Endothelial cell of umbilical vein (primary cell): ENCODE measurements at regions not wholly inside any gene's neighbourhood (a gene's known extent, or its start where the extent isn't known, plus 50 kb on each side); places are given as distances from the start of the nearest gene placed in this dataset.

ENCODE experiments used
- BruUV-seq: library from RNA; stranded (reverse); fragments of 400-500 nt; replicated peaks from 2 replicates; lab custom pipeline; 2021; lab: Mats Ljungman, UMichigan
- CTCF ChIA-PET: fragments of 300-600, 350-600 bp; sonication (Branson Sonifier 250); formaldehyde crosslinking; loops from one replicate; lab custom pipeline; 2021; ENCODE audit warnings: antibody characterized with exemption, inconsistent platforms; lab: Charles Lee
- POLR2A ChIA-PET: fragments of 300-600, 350-600 bp; sonication (Branson Sonifier 250); formaldehyde crosslinking; loops from one replicate; lab custom pipeline; 2021; ENCODE audit warnings: antibody characterized with exemption, inconsistent platforms; lab: Charles Lee
- DNase-seq: peaks from one replicate; pipeline ENCODE4 v3.0.0-alpha.2; 2011; ENCODE audit warnings: low read depth, low spot score
- FAIRE-seq: peaks from 2 replicates; lab custom pipeline; 2011; peaks lifted over from hg19 to GRCh38; lab: Jason Lieb, UNC
- H2AFZ ChIP-seq: 2 replicates; pipeline ENCODE4 v1.6.0; 2012; ENCODE audit warnings: low read depth, low read length, control low read depth, inconsistent platforms
- H3K27ac ChIP-seq: 2 replicates; pipeline ENCODE4 v1.5.1; 2011; ENCODE audit warnings: low read depth, mild to moderate bottlenecking, control low read depth, low read length, moderate library complexity; ENCODE audit not compliant: insufficient read depth
- H3K27me3 ChIP-seq, 2 experiments: 2 replicates each; pipeline versions ENCODE4 v1.6.0 to v1.6.1; 2011; ENCODE audit warnings: low read length in 2 of 2, mixed read lengths in 1 of 2; ENCODE audit not compliant: control insufficient read depth in 2 of 2, insufficient read depth in 2 of 2
- H3K36me3 ChIP-seq, 2 experiments: 2 replicates in 1 of 2; 3 replicates in 1 of 2; pipeline ENCODE4 v1.5.1; 2011; ENCODE audit warnings: low read length in 2 of 2, mild to moderate bottlenecking in 1 of 2, moderate library complexity in 1 of 2; ENCODE audit not compliant: control insufficient read depth in 2 of 2, insufficient read depth in 2 of 2; ENCODE audit errors: extremely low read depth in 1 of 2
- H3K4me1 ChIP-seq: 3 replicates; pipeline ENCODE4 v1.5.1; 2011; ENCODE audit warnings: mild to moderate bottlenecking, low read length; ENCODE audit not compliant: control insufficient read depth, insufficient read depth; ENCODE audit errors: extremely low read depth
- H3K4me2 ChIP-seq: 2 replicates; pipeline ENCODE4 v1.6.1; 2011; ENCODE audit warnings: low read length, control low read depth, mixed read lengths; ENCODE audit not compliant: insufficient read depth
- H3K4me3 ChIP-seq, 3 experiments: fragments of 200-600 bp in 1 of 3; sonication (generic), shearing (Covaris generic) in 1 of 3; replicated peaks in 1 of 3; 2 replicates each; pipeline ENCODE4 v1.5.1; 2011 to 2016; ENCODE audit warnings: control low read depth in 3 of 3, low read length in 3 of 3, mild to moderate bottlenecking in 2 of 3, inconsistent platforms in 1 of 3, low read depth in 1 of 3, moderate library complexity in 1 of 3; ENCODE audit not compliant: insufficient read depth in 1 of 3
- H3K79me2 ChIP-seq: 2 replicates; pipeline ENCODE4 v1.6.0; 2012; ENCODE audit warnings: low read length, inconsistent platforms; ENCODE audit not compliant: control insufficient read depth, insufficient read depth
- H3K9ac ChIP-seq: replicated peaks from 2 replicates; pipeline ENCODE3; 2011; ENCODE audit warnings: low read length, control low read depth; ENCODE audit not compliant: insufficient read depth; ENCODE audit errors: extremely low read depth
- H3K9me1 ChIP-seq: replicated peaks from 3 replicates; pipeline ENCODE4 v1.6.0; 2011; ENCODE audit warnings: mild to moderate bottlenecking, low read length; ENCODE audit not compliant: control insufficient read depth, insufficient read depth; ENCODE audit errors: extremely low read depth
- H3K9me3 ChIP-seq: replicated peaks from 2 replicates; pipeline ENCODE4 v1.5.1; 2012; ENCODE audit warnings: low read length, inconsistent platforms; ENCODE audit not compliant: control insufficient read depth, insufficient read depth
- H4K20me1 ChIP-seq: replicated peaks from 2 replicates; pipeline ENCODE3; 2011; ENCODE audit warnings: mild to moderate bottlenecking, low read length; ENCODE audit not compliant: control insufficient read depth, insufficient read depth; ENCODE audit errors: extremely low read depth
- EZH2 ChIP-seq: IDR thresholded peaks from 2 replicates; pipeline ENCODE4 v1.6.1; 2012; ENCODE audit warnings: borderline replicate concordance, low read depth, mild to moderate bottlenecking, moderate library complexity, low read length, inconsistent platforms; ENCODE audit not compliant: severe bottlenecking
- FOS ChIP-seq: IDR thresholded peaks from 2 replicates; pipeline ENCODE4 v1.6.1; 2011; ENCODE audit warnings: mild to moderate bottlenecking, low read length, moderate library complexity, borderline replicate concordance; ENCODE audit not compliant: insufficient read depth
- GATA2 ChIP-seq: IDR thresholded peaks from 2 replicates; pipeline ENCODE4 v1.7.0; 2011; ENCODE audit warnings: low read depth, mild to moderate bottlenecking, moderate library complexity, mixed read lengths, low read length; ENCODE audit not compliant: insufficient read length, insufficient read depth
- JUN ChIP-seq: IDR thresholded peaks from 2 replicates; pipeline ENCODE4 v1.6.1; 2011; ENCODE audit warnings: borderline replicate concordance, low read depth; ENCODE audit not compliant: insufficient read length, insufficient read depth
- MYC ChIP-seq: IDR thresholded peaks from one replicate; pipeline ENCODE4 v1.6.1; 2011; ENCODE audit warnings: mild to moderate bottlenecking, low read depth, low read length
- POLR2A ChIP-seq: IDR thresholded peaks from 2 replicates; pipeline ENCODE4 v1.6.1; 2012; ENCODE audit warnings: low read depth, mild to moderate bottlenecking, control low read depth, low read length
- POLR2AphosphoS5 ChIP-seq: IDR thresholded peaks from 2 replicates; pipeline ENCODE4 v1.6.1; 2012; ENCODE audit warnings: low read depth, mild to moderate bottlenecking, control low read depth, low read length, moderate library complexity; ENCODE audit not compliant: insufficient read depth
- dilution Hi-C: fragments of 300-500 bp; cut with MboI; formaldehyde crosslinking; loops from one replicate; pipeline ENCODE4 v1.15.0; 2019; ENCODE audit warnings: low sequenced_read_pairs; ENCODE audit not compliant: extremely low pct_ligation_motif_present
- intact Hi-C: fragments of 100-400 bp; cut with micrococcal nuclease; formaldehyde crosslinking; loops from one replicate; pipeline ENCODE4 v1.10.0; 2022
- TF ChIP-seq, protein P1 (sequence below): IDR thresholded peaks from 2 replicates; pipeline ENCODE4 v1.6.1; 2011; ENCODE audit not compliant: insufficient read depth, insufficient read length
- TF ChIP-seq, protein P2 (sequence below), 2 donors: IDR thresholded peaks; 1 replicate in 1 of 2; 2 replicates in 1 of 2; pipeline ENCODE4 v1.5.1; 2011; ENCODE audit warnings: low read length in 2 of 2, mild to moderate bottlenecking in 2 of 2, moderate library complexity in 2 of 2, control low read depth in 1 of 2, inconsistent platforms in 1 of 2, low read depth in 1 of 2; ENCODE audit not compliant: insufficient read depth in 1 of 2; ENCODE audit errors: extremely low read depth in 1 of 2

- H3K36me3 ChIP-seq: no peaks in the 10 kb centered on the region
- ChIA-PET POLR2A (no interaction called here), CTCF (no interaction called here)
- no peak for FAIRE-seq
- H4K20me1 ChIP-seq: no peaks in the 10 kb centered on the region
- H3K9me3 ChIP-seq: no peaks in the 10 kb centered on the region
- H3K4me1 ChIP-seq: no peaks in the 10 kb centered on the region
- no TSS peak for BruUV-seq
- no peak overlapping the region for H3K4me3 ChIP-seq
- no peak overlapping the region for H2AFZ ChIP-seq
- dilution Hi-C loops (no loop called here), intact Hi-C loops (no loop called here)
- H3K27me3 ChIP-seq: no peaks in the 10 kb centered on the region
- DNase-seq: no peak
- H3K9me1 ChIP-seq: no peaks in the 10 kb centered on the region
- no peak overlapping the region for H3K27ac ChIP-seq
- H3K9ac ChIP-seq: no peak overlapping the region
- TF ChIP-seq GATA2: no peak
- TF ChIP-seq POLR2A: no peak
- TF ChIP-seq EZH2: no peak
- no peaks in the 10 kb centered on the region for H3K79me2 ChIP-seq
- H3K4me2 ChIP-seq: no peak overlapping the region
These were observed 251.0 kb upstream of the CWC22 start for GRCh38 chr2:180258041-180258537.

- CTCF ChIA-PET: no interaction called here
- no peak for DNase-seq
- no peak for TF ChIP-seq GATA2
- TF ChIP-seq, protein P1, sequence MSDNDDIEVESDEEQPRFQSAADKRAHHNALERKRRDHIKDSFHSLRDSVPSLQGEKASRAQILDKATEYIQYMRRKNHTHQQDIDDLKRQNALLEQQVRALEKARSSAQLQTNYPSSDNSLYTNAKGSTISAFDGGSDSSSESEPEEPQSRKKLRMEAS: no peak
- TF ChIP-seq JUN: no peak
- no peak for TF ChIP-seq MYC
- TF ChIP-seq EZH2: no peak
- TF ChIP-seq POLR2A: no peak
- no peak for TF ChIP-seq POLR2AphosphoS5
- TF ChIP-seq, protein P2, sequence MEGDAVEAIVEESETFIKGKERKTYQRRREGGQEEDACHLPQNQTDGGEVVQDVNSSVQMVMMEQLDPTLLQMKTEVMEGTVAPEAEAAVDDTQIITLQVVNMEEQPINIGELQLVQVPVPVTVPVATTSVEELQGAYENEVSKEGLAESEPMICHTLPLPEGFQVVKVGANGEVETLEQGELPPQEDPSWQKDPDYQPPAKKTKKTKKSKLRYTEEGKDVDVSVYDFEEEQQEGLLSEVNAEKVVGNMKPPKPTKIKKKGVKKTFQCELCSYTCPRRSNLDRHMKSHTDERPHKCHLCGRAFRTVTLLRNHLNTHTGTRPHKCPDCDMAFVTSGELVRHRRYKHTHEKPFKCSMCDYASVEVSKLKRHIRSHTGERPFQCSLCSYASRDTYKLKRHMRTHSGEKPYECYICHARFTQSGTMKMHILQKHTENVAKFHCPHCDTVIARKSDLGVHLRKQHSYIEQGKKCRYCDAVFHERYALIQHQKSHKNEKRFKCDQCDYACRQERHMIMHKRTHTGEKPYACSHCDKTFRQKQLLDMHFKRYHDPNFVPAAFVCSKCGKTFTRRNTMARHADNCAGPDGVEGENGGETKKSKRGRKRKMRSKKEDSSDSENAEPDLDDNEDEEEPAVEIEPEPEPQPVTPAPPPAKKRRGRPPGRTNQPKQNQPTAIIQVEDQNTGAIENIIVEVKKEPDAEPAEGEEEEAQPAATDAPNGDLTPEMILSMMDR (IDR thresholded peaks at IDR 0.05; ENCODE audit: extremely low read depth in 1 of 2, insufficient read depth in 1 of 2, low read depth in 1 of 2, low read length in 2 of 2): no peak
- TF ChIP-seq FOS: no peak
- H3K9me3 ChIP-seq: no peaks in the 10 kb centered on the region
- no peak overlapping the region for H3K27ac ChIP-seq
- no peaks in the 10 kb centered on the region for H3K36me3 ChIP-seq
- H4K20me1 ChIP-seq: no peaks in the 10 kb centered on the region
- FAIRE-seq: no peak
- H3K9me1 ChIP-seq: no peaks in the 10 kb centered on the region
- H3K27me3 ChIP-seq: no peaks in the 10 kb centered on the region
- H3K4me1 ChIP-seq: no peaks in the 10 kb centered on the region
- no peak overlapping the region for H3K4me3 ChIP-seq
- dilution Hi-C loops: no loop called here
- POLR2A ChIA-PET: no interaction called here
- H3K79me2 ChIP-seq: no peaks in the 10 kb centered on the region
- H3K4me2 ChIP-seq: no peak overlapping the region
- no peak overlapping the region for H2AFZ ChIP-seq
- no peak overlapping the region for H3K9ac ChIP-seq
- intact Hi-C loops: no loop called here
- BruUV-seq: no TSS peak
These were observed 250.2 kb upstream of the CWC22 start for GRCh38 chr2:180257247-180257646.
